T-helper 1 cell treated with Interleukin-12 subunit alpha and Interleukin-12 subunit beta and Interleukin-4 antibody, amounts not matched to agents 30 μg/mL and 1 μg/mL, for 36 hours (primary cell): ENCODE measurements at regions not wholly inside any gene's neighbourhood (a gene's known extent, or its start where the extent isn't known, plus 50 kb on each side); places are given as distances from the start of the nearest gene placed in this dataset.
"Not testable (repeated sequence)": the region's sequence is repeated elsewhere in the genome, so short reads cannot be mapped to it uniquely, and the experiment has no call there.

ENCODE experiments used
- H3K27ac Mint-ChIP-seq: one replicate; pipeline ENCODE4 v1.8.0; 2021; ENCODE audit warnings: mild to moderate bottlenecking, mixed read lengths
- H3K27me3 Mint-ChIP-seq: one replicate; pipeline ENCODE4 v1.8.0; 2021; ENCODE audit warnings: low read depth, mixed read lengths
- H3K36me3 Mint-ChIP-seq: one replicate; pipeline ENCODE4 v1.8.0; 2021; ENCODE audit warnings: low read depth, mixed read lengths
- H3K4me1 Mint-ChIP-seq: one replicate; pipeline ENCODE4 v1.8.0; 2021; ENCODE audit warnings: low read depth, mixed read lengths
- H3K4me3 Mint-ChIP-seq: one replicate; pipeline ENCODE4 v1.8.0; 2021; ENCODE audit warnings: mild to moderate bottlenecking, moderate library complexity, mixed read lengths
- H3K9me3 Mint-ChIP-seq: one replicate; pipeline ENCODE4 v1.8.0; 2021; ENCODE audit warnings: mixed read lengths

GRCh38 chr1:168421399-168422004 is 122.3 kb downstream of the XCL2 start:
- H3K27me3 Mint-ChIP-seq, result no peaks in the 10 kb centered on the region
- no peaks in the 10 kb centered on the region for H3K36me3 Mint-ChIP-seq
- peak overlapping the region; percentile 33 for H3K4me3 Mint-ChIP-seq
- H3K27ac Mint-ChIP-seq, result peak overlapping the region; percentile 65
- H3K4me1 Mint-ChIP-seq, result peaks cover 18% of the 10 kb centered on the region
- no peaks in the 10 kb centered on the region for H3K9me3 Mint-ChIP-seq

- Mint-ChIP-seq H3K4me3 (no peak overlapping the region), H3K9me3 (no peaks in the 10 kb centered on the region), H3K4me1 (peaks cover 18% of the 10 kb centered on the region), H3K36me3 (peaks cover 2% of the 10 kb centered on the region), H3K27me3 (peaks cover 7% of the 10 kb centered on the region), H3K27ac (no peak overlapping the region)
These were observed 123.6 kb downstream of the XCL2 start for GRCh38 chr1:168420177-168420576.

- Mint-ChIP-seq H3K4me3 (no peak overlapping the region), H3K36me3 (peaks cover 2% of the 10 kb centered on the region), H3K4me1 (peaks cover 18% of the 10 kb centered on the region), H3K27me3 (peaks cover 7% of the 10 kb centered on the region), H3K27ac (no peak overlapping the region), H3K9me3 (no peaks in the 10 kb centered on the region)
These were observed 124.1 kb downstream of the XCL2 start for GRCh38 chr1:168419736-168420135.

- H3K27ac Mint-ChIP-seq, result no peak overlapping the region
- peaks cover 9% of the 10 kb centered on the region for H3K4me1 Mint-ChIP-seq
- peaks cover 2% of the 10 kb centered on the region for H3K36me3 Mint-ChIP-seq
- H3K9me3 Mint-ChIP-seq, result no peaks in the 10 kb centered on the region
- peaks cover 7% of the 10 kb centered on the region for H3K27me3 Mint-ChIP-seq
- no peak overlapping the region for H3K4me3 Mint-ChIP-seq
These were observed 127.6 kb downstream of the XCL2 start for GRCh38 chr1:168416220-168416619.

- Mint-ChIP-seq H3K36me3 (peaks cover 3% of the 10 kb centered on the region), H3K4me1 (peaks cover 10% of the 10 kb centered on the region), H3K27ac (no peak overlapping the region), H3K4me3 (no peak overlapping the region), H3K9me3 (peaks cover 1% of the 10 kb centered on the region), H3K27me3 (peaks cover 7% of the 10 kb centered on the region)
These were observed 128.9 kb downstream of the XCL2 start for GRCh38 chr1:168414914-168415313.

GRCh38 chr1:168410464-168410863 is 129.8 kb downstream of the TBX19 start:
- Mint-ChIP-seq H3K27ac (peak overlapping the region; percentile 75), H3K9me3 (peaks cover 4% of the 10 kb centered on the region), H3K27me3 (no peaks in the 10 kb centered on the region), H3K4me1 (peaks cover 40% of the 10 kb centered on the region), H3K36me3 (peaks cover 6% of the 10 kb centered on the region), H3K4me3 (peak overlapping the region; percentile 40)

GRCh38 chr1:168408884-168409283 is 128.2 kb downstream of the TBX19 start:
- H3K36me3 Mint-ChIP-seq, result peaks cover 6% of the 10 kb centered on the region
- peaks cover 40% of the 10 kb centered on the region for H3K4me1 Mint-ChIP-seq
- peak overlapping the region; percentile 89 for H3K27ac Mint-ChIP-seq
- peak overlapping the region; percentile 57 for H3K4me3 Mint-ChIP-seq
- peaks cover 4% of the 10 kb centered on the region for H3K9me3 Mint-ChIP-seq
- H3K27me3 Mint-ChIP-seq, result no peaks in the 10 kb centered on the region

- Mint-ChIP-seq H3K4me1 (peaks cover 40% of the 10 kb centered on the region), H3K36me3 (peaks cover 6% of the 10 kb centered on the region), H3K9me3 (peaks cover 4% of the 10 kb centered on the region), H3K27ac (peak overlapping the region; percentile 61), H3K4me3 (peak overlapping the region; percentile 49), H3K27me3 (no peaks in the 10 kb centered on the region)
These were observed 127.8 kb downstream of the TBX19 start for GRCh38 chr1:168408539-168408865.

- H3K36me3 Mint-ChIP-seq, result peaks cover 6% of the 10 kb centered on the region
- H3K9me3 Mint-ChIP-seq, result peaks cover 4% of the 10 kb centered on the region
- peak overlapping the region; percentile 49 for H3K4me3 Mint-ChIP-seq
- no peaks in the 10 kb centered on the region for H3K27me3 Mint-ChIP-seq
- peaks cover 40% of the 10 kb centered on the region for H3K4me1 Mint-ChIP-seq
- peak overlapping the region; percentile 61 for H3K27ac Mint-ChIP-seq
These were observed 127.3 kb downstream of the TBX19 start for GRCh38 chr1:168407832-168408538.

- peaks cover 40% of the 10 kb centered on the region for H3K4me1 Mint-ChIP-seq
- no peak overlapping the region for H3K4me3 Mint-ChIP-seq
- H3K27me3 Mint-ChIP-seq, result no peaks in the 10 kb centered on the region
- H3K9me3 Mint-ChIP-seq, result peaks cover 4% of the 10 kb centered on the region
- no peak overlapping the region for H3K27ac Mint-ChIP-seq
- H3K36me3 Mint-ChIP-seq, result peaks cover 6% of the 10 kb centered on the region
These were observed 125.4 kb downstream of the TBX19 start for GRCh38 chr1:168405906-168406549.

GRCh38 chr1:168403140-168403539 is 122.5 kb downstream of the TBX19 start:
- H3K4me3 Mint-ChIP-seq, result no peak overlapping the region
- no peak overlapping the region for H3K27ac Mint-ChIP-seq

GRCh38 chr1:168402466-168402865 is 121.8 kb downstream of the TBX19 start:
- not testable (repeated sequence) for H3K27ac Mint-ChIP-seq, H3K4me3 Mint-ChIP-seq, H3K36me3 Mint-ChIP-seq, H3K9me3 Mint-ChIP-seq, H3K27me3 Mint-ChIP-seq
- peaks cover 26% of the 10 kb centered on the region for H3K4me1 Mint-ChIP-seq

More at GRCh38 chr1:168403140-168403539, 122.5 kb downstream of the TBX19 start:
- H3K36me3 Mint-ChIP-seq, result no peaks in the 10 kb centered on the region
- peaks cover 31% of the 10 kb centered on the region for H3K4me1 Mint-ChIP-seq
- H3K9me3 Mint-ChIP-seq, result no peaks in the 10 kb centered on the region
- H3K27me3 Mint-ChIP-seq, result peaks cover 3% of the 10 kb centered on the region

GRCh38 chr1:168401341-168401740 is 120.7 kb downstream of the TBX19 start:
- no peaks in the 10 kb centered on the region for H3K9me3 Mint-ChIP-seq
- H3K36me3 Mint-ChIP-seq, result no peaks in the 10 kb centered on the region
- H3K27ac Mint-ChIP-seq, result no peak overlapping the region
- H3K4me1 Mint-ChIP-seq, result peaks cover 19% of the 10 kb centered on the region
- H3K27me3 Mint-ChIP-seq, result peaks cover 12% of the 10 kb centered on the region
- H3K4me3 Mint-ChIP-seq, result no peak overlapping the region

- no peak overlapping the region for H3K27ac Mint-ChIP-seq
- H3K4me1 Mint-ChIP-seq, result peaks cover 17% of the 10 kb centered on the region
- no peaks in the 10 kb centered on the region for H3K9me3 Mint-ChIP-seq
- H3K27me3 Mint-ChIP-seq, result peaks cover 13% of the 10 kb centered on the region
- no peak overlapping the region for H3K4me3 Mint-ChIP-seq
- H3K36me3 Mint-ChIP-seq, result no peaks in the 10 kb centered on the region
These were observed 119.5 kb downstream of the TBX19 start for GRCh38 chr1:168400139-168400538.

GRCh38 chr1:168397806-168398205 is 117.1 kb downstream of the TBX19 start:
- Mint-ChIP-seq H3K4me1 (peaks cover 18% of the 10 kb centered on the region), H3K27ac (no peak overlapping the region), H3K9me3 (no peaks in the 10 kb centered on the region), H3K4me3 (no peak overlapping the region), H3K36me3 (no peaks in the 10 kb centered on the region), H3K27me3 (peaks cover 24% of the 10 kb centered on the region)
